Left cardiac atrium (tissue), 4 donors: ENCODE measurements at regions not wholly inside any gene's neighbourhood (a gene's known extent, or its start where the extent isn't known, plus 50 kb on each side); places are given as distances from the start of the nearest gene placed in this dataset.
"Not testable (repeated sequence)": the region's sequence is repeated elsewhere in the genome, so short reads cannot be mapped to it uniquely, and the experiment has no call there.

Experiments
- ATAC-seq, 2 donors: fragments of 200-7000 bp; cut with Tn5 transposase; one replicate each; pipeline ENCODE4 v1.9.1; 2020; ENCODE audit warnings: mild to moderate bottlenecking in 2 of 2, moderate library complexity in 2 of 2
- DNase-seq: peaks from one replicate; pipeline ENCODE4 v3.0.0-alpha.2; 2020
- intact Hi-C, 2 donors: fragments of 100-400 bp; cut with DNase I; formaldehyde crosslinking; loops; one replicate each; pipeline versions ENCODE4 v1.14.1 to v1.15.1; 2022 to 2023
- donor health status: DM: no; HTN: yes; CAD: no.
- donor health status: DM: no; HTN: yes; CAD: no; lungs with severe emphysema.
- donor health status: DM: yes; HTN: yes; CAD: no.
- donor health status: Dilated cardiomyopathy.

DNA sequence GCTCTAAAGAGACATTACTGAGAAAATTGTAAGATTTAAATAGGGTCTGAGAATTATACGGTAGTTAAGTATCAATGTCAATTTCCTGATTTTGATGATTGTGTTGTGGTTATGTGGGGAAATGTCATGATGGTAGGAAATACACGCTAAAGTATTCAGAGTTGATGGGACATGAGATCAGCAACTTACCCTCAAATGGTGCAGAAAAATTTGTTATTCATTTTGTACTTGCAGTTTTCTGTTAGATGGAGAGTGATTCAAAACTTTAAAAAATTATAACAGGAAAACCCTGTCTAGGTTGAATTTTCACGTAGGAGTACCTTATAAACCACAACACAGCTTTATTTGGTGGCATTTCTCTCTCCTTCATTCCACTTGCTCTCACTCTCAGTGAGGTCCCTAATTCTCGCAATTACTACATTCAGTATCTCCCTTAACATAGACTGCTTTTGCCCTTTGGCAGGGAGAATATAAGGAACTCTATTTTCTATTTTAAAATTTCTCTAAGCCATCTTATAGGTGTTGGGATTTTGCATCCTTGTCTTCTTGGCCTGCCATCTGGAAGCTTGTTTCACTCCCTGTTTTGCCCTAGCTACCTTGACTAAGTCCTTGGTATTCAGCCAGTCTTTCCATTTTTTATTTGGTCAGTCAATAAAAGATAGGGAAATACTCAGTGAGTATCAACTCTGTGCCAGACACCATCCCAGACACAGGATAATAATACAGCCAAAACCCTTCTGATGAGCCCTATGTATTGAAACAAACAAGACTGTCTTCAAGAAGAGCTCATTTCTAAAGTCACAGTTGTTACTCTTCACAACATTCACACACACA, 550.6 kb upstream of the ACVR2A start:
- intact Hi-C loops: no loop called here
- DNase-seq: no peak
- ATAC-seq: no peak

GRCh38 chr2:147288131-147288530, 556.7 kb upstream of the ACVR2A start:
- no peak for DNase-seq
- ATAC-seq: no peak
- intact Hi-C loops: no loop called here

- intact Hi-C loops: no loop called here
- ATAC-seq (no peak), DNase-seq (no peak)
Observed at GRCh38 chr2:147275943-147276342, 568.9 kb upstream of the ACVR2A start.

GRCh38 chr2:147273628-147274027, 571.2 kb upstream of the ACVR2A start:
- DNase-seq (no peak), ATAC-seq (no peak)
- intact Hi-C loops: no loop called here

GRCh38 chr2:147273106-147273505, 571.7 kb upstream of the ACVR2A start:
- ATAC-seq (no peak), DNase-seq (no peak)
- intact Hi-C loops: no loop called here

DNA sequence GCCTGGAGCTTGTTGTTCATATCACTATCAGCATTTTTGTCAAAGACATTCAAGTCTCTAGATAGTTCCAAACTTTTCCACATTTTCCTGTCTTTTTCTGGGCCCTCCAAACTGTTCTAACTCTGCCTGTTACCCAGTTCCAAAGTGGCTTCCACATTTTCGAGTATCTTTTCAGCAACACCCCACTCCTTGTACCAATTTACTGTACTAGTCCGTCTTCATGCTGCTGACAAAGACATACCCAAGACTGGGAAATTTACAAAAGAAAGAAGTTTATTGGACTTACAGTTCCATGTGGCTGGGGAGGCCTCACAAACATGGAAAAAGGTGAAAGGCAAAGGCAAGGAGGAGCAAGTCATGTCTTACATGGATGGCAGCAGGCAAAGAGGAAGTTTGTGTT, 575.2 kb upstream of the ACVR2A start:
- intact Hi-C loops, ATAC-seq, DNase-seq: not testable (repeated sequence)

DNA sequence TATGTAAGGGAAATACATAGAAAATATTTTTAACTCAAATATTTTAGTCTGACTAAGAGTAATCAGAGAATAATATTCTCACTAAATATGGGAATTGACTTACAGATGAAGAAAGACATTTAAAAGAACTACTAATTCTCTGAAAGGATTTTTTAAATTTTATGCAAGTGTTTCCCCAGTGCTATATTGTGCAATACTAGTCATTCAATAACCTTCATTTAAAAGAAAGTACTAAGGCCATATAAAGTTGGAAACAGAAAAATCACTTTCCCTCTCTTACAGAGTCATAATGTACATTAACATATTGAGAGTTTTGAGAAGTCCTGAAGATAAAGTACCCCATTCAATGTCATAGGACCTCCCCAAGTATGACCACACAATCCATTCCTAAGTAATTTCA, 584.6 kb upstream of the ACVR2A start:
- intact Hi-C loops: no loop called here
- ATAC-seq (no peak), DNase-seq (no peak)

DNA sequence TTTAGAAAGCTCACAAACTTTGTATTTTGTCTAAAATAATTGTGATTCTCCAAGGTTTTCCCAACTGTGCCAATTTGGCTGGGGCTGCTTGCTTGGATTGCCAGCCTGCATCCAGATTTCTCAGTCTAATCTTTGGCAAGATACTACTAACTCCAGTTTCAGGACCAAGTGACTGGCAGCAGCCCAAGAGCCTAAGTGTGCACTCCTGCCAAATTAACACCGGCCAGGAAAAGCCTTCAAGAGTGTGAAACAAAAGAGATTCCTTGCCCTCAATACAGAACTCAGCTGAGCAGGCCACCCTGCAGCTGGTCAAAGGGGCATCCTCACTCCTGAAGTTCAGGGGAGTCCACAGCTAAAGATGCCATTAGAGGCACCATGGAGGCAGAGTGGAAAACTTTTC, 589.0 kb upstream of the ACVR2A start:
- peak; percentile 27 to 70 for ATAC-seq
- intact Hi-C loops: no loop called here
- DNase-seq: peak; percentile 17

DNA sequence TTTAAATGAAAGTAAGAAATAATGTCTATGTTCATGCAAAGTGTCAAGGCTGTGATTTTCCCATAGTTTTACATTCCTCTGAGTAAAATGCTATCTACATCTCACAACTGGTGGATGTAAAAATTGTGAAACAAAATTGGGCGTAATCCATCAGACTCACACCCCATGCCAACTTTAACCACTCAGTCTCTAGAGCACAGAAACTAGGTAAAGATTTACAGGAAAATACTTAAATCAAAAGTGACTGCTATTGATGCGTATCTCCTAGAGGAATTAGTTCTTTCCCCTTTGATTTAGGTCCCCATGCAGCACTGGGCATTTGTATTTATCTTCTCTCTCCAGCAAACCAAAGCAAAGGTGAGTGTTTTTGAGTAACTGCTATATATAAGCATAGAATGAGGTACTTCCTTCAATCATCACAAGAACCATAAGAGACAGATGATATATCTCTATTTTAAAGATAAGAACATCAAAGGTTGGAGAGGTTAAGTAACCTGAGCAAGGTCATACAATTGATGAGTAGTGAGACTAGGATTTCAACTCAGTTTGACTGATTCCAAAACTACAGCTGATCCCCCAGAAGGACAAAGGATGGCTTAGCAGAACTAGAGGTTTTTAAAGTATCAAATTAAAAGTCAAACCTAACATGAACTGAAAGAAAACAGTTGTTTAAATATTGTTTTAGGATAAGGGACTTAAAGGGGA, 594.0 kb upstream of the ACVR2A start:
- intact Hi-C loops: no loop called here
- ATAC-seq (peak in 1 of 2 donors; percentile 76), DNase-seq (no peak)

- intact Hi-C loops: no loop called here
- no peak for DNase-seq
- no peak for ATAC-seq
Observed at GRCh38 chr2:147247749-147248148, 597.1 kb upstream of the ACVR2A start.

DNA sequence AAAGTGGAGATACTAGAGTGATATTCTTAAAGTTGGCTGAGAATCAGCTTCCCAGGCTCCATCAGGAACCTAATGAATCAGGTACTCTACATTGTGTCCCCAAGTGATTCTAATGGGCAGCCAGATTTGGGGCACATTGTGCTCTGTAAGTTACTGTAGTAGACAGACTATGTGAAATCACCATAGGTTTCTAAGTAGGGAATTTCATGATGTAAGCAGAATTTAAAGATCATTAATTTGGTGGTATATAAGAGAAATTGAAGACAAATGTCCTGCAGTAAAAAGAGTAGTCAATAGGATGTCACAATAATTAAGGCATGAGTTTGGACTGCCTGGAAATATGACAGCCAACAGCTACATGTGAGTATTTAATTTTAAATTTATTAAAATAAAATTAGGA, 602.4 kb upstream of the ACVR2A start:
- DNase-seq: no peak
- intact Hi-C loops: no loop called here
- no peak for ATAC-seq

DNA sequence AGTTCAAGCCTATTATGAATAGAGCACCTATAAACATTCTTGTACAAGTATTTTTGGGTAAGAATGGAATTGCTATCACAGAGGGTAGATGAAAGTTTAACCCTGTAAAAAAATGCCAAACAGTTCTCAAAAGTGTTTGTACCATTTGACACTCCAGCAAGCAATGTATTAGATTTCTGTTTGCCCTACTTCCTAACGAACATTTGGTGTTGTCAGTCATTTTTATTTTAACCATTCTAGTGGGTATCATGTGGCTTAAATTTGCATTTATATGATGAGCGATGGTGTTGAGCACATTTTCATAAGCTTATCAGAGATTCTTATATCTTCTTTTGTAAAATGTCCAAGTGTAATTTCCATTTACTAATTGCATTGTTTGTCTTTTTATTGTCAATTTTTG, 608.2 kb upstream of the ACVR2A start:
- DNase-seq (no peak), ATAC-seq (no peak)
- intact Hi-C loops: no loop called here

GRCh38 chr2:147232225-147232669, 612.6 kb upstream of the ACVR2A start:
- intact Hi-C loops: no loop called here
- ATAC-seq (no peak), DNase-seq (no peak)

- no peak for DNase-seq
- no peak for ATAC-seq
- intact Hi-C loops: no loop called here
Observed at GRCh38 chr2:147231607-147232006, 613.2 kb upstream of the ACVR2A start.

DNA sequence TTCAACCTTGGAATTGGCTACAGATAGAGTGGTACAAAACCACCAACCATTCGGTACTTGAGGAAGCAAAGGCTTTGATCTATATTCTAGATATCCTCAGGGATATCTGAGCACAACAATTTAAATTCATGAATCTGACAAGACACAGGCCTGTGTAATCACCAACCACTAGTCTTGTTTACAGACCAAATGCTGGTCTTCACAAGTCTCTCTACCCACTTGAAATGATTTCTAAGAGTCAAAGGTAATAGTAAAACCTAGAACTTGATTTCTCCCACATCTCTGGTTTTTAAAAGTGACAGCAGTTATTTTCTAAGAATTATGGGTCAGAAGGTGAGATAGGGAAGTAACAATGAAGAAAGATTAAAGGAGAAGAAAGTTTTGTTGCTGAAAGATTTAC, 613.7 kb upstream of the ACVR2A start:
- ATAC-seq (no peak), DNase-seq (no peak)
- intact Hi-C loops: no loop called here

GRCh38 chr2:147227313-147227712, 617.5 kb upstream of the ACVR2A start:
- intact Hi-C loops: no loop called here
- DNase-seq: no peak
- ATAC-seq: no peak

GRCh38 chr2:147224070-147224469, 620.8 kb upstream of the ACVR2A start:
- DNase-seq (no peak), ATAC-seq (no peak)
- intact Hi-C loops: no loop called here

DNA sequence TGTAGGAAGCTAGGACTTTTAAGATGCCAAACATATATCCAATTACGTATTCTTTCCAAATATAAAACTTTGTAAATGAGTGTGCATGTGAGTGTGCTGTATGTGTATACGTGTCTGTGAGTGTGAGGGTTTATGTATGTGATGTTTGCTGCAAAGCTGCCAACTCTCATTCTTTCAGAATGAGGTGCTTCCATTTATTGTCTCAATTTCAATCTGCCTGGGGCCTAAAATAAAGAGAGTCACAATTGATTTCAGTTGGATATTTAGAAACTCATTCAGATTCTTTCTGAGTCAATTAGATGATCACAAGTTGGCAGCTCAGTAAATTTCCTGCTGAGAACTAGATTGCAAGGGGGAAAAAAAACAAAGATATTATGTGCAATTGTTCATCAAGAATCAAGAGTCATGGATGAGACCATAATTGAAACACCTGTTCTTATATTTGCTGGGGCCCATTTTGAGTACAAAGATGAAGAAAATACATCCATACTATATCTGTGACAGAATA, 621.2 kb upstream of the ACVR2A start:
- DNase-seq (no peak), ATAC-seq (no peak)
- intact Hi-C loops: no loop called here

- DNase-seq (no peak), ATAC-seq (no peak)
- intact Hi-C loops: no loop called here
Observed at GRCh38 chr2:147223119-147223518, 621.7 kb upstream of the ACVR2A start.

- no peak for DNase-seq
- no peak for ATAC-seq
- intact Hi-C loops: no loop called here
Observed at GRCh38 chr2:147222506-147222905, 622.3 kb upstream of the ACVR2A start.

DNA sequence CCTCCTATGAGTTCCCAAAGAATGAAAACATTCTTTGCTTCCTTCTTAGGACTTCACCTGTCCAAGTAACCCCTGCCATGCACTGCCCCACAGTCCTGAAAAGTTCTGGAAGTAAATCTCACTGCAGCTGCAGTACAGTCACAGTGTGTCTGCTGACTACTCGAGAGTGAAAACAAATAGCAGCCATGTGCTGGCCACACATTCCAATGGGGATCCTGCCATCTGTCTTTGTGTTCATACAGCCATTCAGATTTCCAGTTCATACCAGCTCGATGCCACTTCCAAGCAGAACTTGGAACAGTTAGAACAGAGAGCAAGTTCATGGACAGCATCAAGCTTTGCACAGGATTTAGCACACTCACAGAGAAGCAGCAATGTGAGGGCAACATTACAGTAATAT, 629.9 kb upstream of the ACVR2A start:
- DNase-seq (no peak), ATAC-seq (no peak)
- intact Hi-C loops: no loop called here
